ENCODE measurements at regions not wholly inside any gene's neighbourhood (a gene's known extent, or its start where the extent isn't known, plus 50 kb on each side); places are given as distances from the start of the nearest gene placed in this dataset.

DNA sequence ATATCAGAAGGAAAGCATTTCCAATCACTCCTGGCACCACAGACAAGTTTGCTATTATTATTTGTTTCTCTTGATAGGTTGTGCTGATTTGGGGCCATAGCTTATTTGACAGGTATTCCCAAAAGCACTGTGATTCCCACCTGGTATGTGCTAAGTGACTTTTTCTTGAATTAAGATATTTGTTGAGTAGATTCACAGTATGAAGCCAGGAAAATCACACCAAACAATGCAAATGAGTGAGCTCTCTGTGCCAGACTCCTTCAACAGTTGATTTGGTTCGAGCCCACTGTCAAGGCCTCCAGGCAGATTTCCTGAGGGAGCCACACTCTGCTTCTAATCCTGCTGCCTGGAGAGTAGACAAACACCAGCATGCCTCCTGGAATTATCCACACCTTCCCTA lies 253.0 kb upstream of the POU2AF2 start:
- H3K36me3 ChIP-seq: no peaks in the 10 kb centered on the region
- H3K4me3 ChIP-seq: no peak overlapping the region
- H3K27ac ChIP-seq: no peak overlapping the region
- H3K9me3 ChIP-seq: no peaks in the 10 kb centered on the region
- no peaks in the 10 kb centered on the region for H3K27me3 ChIP-seq
- ATAC-seq (ENCODE audit: low FRiP score in 2 of 2) (no peak), DNase-seq (no peak)
- WGBS, 2 donors: 43 to 63% methylated on average over 1 of the region's 1 CpG
- TF ChIP-seq, protein P1, sequence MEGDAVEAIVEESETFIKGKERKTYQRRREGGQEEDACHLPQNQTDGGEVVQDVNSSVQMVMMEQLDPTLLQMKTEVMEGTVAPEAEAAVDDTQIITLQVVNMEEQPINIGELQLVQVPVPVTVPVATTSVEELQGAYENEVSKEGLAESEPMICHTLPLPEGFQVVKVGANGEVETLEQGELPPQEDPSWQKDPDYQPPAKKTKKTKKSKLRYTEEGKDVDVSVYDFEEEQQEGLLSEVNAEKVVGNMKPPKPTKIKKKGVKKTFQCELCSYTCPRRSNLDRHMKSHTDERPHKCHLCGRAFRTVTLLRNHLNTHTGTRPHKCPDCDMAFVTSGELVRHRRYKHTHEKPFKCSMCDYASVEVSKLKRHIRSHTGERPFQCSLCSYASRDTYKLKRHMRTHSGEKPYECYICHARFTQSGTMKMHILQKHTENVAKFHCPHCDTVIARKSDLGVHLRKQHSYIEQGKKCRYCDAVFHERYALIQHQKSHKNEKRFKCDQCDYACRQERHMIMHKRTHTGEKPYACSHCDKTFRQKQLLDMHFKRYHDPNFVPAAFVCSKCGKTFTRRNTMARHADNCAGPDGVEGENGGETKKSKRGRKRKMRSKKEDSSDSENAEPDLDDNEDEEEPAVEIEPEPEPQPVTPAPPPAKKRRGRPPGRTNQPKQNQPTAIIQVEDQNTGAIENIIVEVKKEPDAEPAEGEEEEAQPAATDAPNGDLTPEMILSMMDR (IDR thresholded peaks at IDR 0.05): no peak
- TF ChIP-seq POLR2A (IDR thresholded peaks at IDR 0.05) (no peak), EP300 (IDR thresholded peaks at IDR 0.05) (no peak), POLR2AphosphoS5 (IDR thresholded peaks at IDR 0.05) (no peak)
- H3K4me1 ChIP-seq: peaks cover 0 to 10% (median 3%) of the 10 kb centered on the region in 4 donors

DNA sequence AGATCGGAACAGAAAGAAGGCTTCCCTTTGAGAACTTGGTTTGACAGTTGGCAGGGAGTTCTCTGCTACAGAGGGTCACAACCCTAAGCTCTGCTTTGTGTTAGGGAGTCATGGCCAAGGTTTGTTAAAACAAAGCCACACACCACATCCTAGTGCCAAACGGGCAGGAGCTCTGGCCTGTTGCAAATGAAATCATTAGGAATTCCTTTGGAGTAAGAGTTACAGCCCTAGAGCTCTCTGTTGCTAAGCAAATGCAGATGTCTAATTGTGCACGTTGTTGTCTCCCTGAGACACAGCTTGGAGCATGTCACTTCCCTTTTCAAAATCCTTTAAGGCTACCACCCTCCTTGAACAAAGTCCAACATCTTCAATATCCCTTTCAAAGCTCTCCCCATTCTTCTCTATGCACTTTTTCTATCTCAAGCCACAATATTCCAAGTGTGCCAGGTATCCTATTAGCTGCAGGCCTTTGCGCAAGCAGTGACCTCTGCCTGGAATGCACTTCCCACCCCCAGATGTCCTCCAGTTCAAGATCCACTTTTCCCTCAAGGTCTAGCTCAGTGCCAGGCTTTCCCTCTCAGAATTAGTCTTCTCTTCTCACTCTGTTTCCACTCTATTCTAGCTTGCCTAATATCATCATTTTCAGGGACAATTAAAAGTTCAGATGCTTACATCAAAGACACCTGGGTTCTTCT lies 253.7 kb upstream of the POU2AF2 start:
- Histone ChIP-seq H3K27me3 (no peaks in the 10 kb centered on the region), H3K36me3 (no peaks in the 10 kb centered on the region), H3K27ac (no peak overlapping the region), H3K9me3 (no peaks in the 10 kb centered on the region), H3K4me3 (no peak overlapping the region), H3K4me1 (peaks cover 0 to 10% (median 3%) of the 10 kb centered on the region in 4 donors)
- ATAC-seq (ENCODE audit: low FRiP score in 2 of 2) (peak in 1 of 2 donors; percentile 77), DNase-seq (no peak)
- TF ChIP-seq POLR2AphosphoS5 (IDR thresholded peaks at IDR 0.05) (no peak), POLR2A (IDR thresholded peaks at IDR 0.05) (no peak), EP300 (IDR thresholded peaks at IDR 0.05) (no peak)
- TF ChIP-seq, protein P1 (IDR thresholded peaks at IDR 0.05): no peak
- 61 to 68% methylated on average over 4 of the region's 4 CpGs for WGBS, 2 donors

DNA sequence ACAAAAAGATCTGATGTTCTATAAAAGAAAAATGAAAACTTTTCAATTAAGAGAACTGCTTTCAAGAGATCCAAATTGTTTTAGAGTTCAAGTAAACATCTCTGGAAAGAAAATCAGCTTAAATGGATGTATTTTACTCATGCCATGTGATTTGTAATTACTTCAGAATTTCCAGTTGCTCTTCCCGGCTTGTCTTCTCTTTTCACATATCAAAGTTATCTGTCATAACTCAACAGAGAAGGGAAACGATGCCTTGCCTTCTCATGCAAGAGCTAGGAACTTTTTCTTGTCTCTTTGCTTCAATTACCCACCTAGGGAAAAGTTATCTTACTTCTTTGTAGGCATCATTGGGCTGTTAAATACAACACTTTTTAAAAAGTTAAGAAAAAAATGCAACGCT lies 255.2 kb upstream of the POU2AF2 start:
- Histone ChIP-seq H3K9me3 (no peaks in the 10 kb centered on the region), H3K4me1 (peaks cover 0 to 10% (median 3%) of the 10 kb centered on the region in 4 donors), H3K36me3 (no peaks in the 10 kb centered on the region), H3K27ac (no peak overlapping the region), H3K4me3 (no peak overlapping the region), H3K27me3 (no peaks in the 10 kb centered on the region)
- TF ChIP-seq EP300 (IDR thresholded peaks at IDR 0.05) (no peak), POLR2A (IDR thresholded peaks at IDR 0.05) (no peak), POLR2AphosphoS5 (IDR thresholded peaks at IDR 0.05) (no peak)
- TF ChIP-seq, protein P1 (IDR thresholded peaks at IDR 0.05): no peak
- ATAC-seq (ENCODE audit: low FRiP score in 2 of 2) (no peak), DNase-seq (no peak)
- 58 to 75% methylated on average over 3 of the region's 3 CpGs for WGBS, 2 donors

DNA sequence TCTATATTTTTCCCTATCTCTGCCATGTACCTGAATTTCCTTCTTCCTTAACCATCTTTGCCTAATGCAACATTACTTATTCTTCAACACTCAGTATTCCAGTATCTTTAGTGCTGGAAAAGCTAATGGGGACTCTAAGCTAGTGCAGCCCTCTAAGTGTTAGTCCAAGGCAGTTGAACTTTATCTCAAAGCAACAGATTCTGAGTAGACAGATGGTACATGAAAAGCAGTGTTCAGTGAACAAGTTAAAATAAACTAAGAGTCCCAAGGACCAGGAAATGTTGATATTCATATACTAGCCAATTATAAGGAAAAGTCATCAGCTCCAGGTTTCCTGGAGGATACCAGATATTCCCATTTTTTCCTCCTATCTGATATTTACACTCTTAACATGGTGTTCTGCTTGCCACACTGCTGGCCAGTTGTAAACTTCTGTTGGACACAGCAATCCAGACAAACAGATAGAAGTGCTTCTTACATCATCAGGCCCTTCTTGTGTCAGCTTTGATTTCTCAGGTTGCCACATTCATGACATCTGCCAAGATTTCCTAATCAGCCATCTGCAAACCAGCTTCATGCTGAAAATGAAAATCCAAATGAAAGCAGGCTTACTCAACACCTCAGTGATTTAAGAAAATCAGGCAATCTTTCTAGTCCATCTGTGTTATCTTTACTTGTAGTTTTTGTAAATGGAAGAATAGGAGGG lies 255.9 kb upstream of the POU2AF2 start:
- peaks cover 0 to 10% (median 3%) of the 10 kb centered on the region in 4 donors for H3K4me1 ChIP-seq
- TF ChIP-seq POLR2A (IDR thresholded peaks at IDR 0.05) (no peak), POLR2AphosphoS5 (IDR thresholded peaks at IDR 0.05) (peak; percentile 47 to 80), EP300 (IDR thresholded peaks at IDR 0.05) (peak in 1 of 4 donors; percentile 20)
- TF ChIP-seq, protein P1 (IDR thresholded peaks at IDR 0.05): no peak
- H3K36me3 ChIP-seq: no peaks in the 10 kb centered on the region
- H3K27ac ChIP-seq: no peak overlapping the region
- no peak overlapping the region for H3K4me3 ChIP-seq
- peak in 1 of 2 donors; percentile 33 for DNase-seq
- no peaks in the 10 kb centered on the region for H3K27me3 ChIP-seq
- no peaks in the 10 kb centered on the region for H3K9me3 ChIP-seq
- peak in 1 of 2 donors; percentile 72 for ATAC-seq (ENCODE audit: low FRiP score in 2 of 2)

Measured in upper lobe of left lung (tissue), 6 donors.